Calu3 (cell line): ENCODE measurements at regions not wholly inside any gene's neighbourhood (a gene's known extent, or its start where the extent isn't known, plus 50 kb on each side); places are given as distances from the start of the nearest gene placed in this dataset.

Experiments used
- BruUV-seq: library from RNA; stranded (reverse); fragments of 400-500 nt; replicated peaks from 2 replicates; lab custom pipeline; 2021; lab: Mats Ljungman, UMichigan
- CTCF ChIA-PET: fragments of 300-600 bp; sonication (Branson Sonifier 250); formaldehyde crosslinking; loops from one replicate; lab custom pipeline; 2022; ENCODE audit warnings: antibody characterized with exemption; lab: Charles Lee
- DNase-seq: peaks from one replicate; pipeline ENCODE4 v3.0.0; 2022
- H3K27ac Mint-ChIP-seq: one replicate; pipeline ENCODE4 v1.8.0; 2022; ENCODE audit warnings: mixed read lengths; ENCODE audit not compliant: unreplicated experiment
- H3K27me3 Mint-ChIP-seq: one replicate; pipeline ENCODE4 v1.8.0; 2022; ENCODE audit warnings: mixed read lengths; ENCODE audit not compliant: unreplicated experiment
- H3K36me3 Mint-ChIP-seq: one replicate; pipeline ENCODE4 v1.8.0; 2022; ENCODE audit warnings: mild to moderate bottlenecking, moderate library complexity, mixed read lengths; ENCODE audit not compliant: insufficient read depth, unreplicated experiment
- H3K4me1 Mint-ChIP-seq: one replicate; pipeline ENCODE4 v1.8.0; 2022; ENCODE audit warnings: mild to moderate bottlenecking, low read depth, mixed read lengths; ENCODE audit not compliant: unreplicated experiment
- H3K4me3 Mint-ChIP-seq: one replicate; pipeline ENCODE4 v1.8.0; 2022; ENCODE audit warnings: mild to moderate bottlenecking, low read depth, moderate library complexity, mixed read lengths; ENCODE audit not compliant: unreplicated experiment
- H3K9me3 Mint-ChIP-seq: one replicate; pipeline ENCODE4 v1.8.0; 2022; ENCODE audit warnings: low read depth, mixed read lengths; ENCODE audit not compliant: unreplicated experiment
- CTCF ChIP-seq: fragments of 200-600 bp; IDR thresholded peaks from one replicate; pipeline ENCODE4 v1.8.0; 2022; ENCODE audit warnings: antibody characterized with exemption; ENCODE audit not compliant: unreplicated experiment
- intact Hi-C: fragments of 100-400 bp; cut with micrococcal nuclease; formaldehyde crosslinking; loops from one replicate; pipeline ENCODE4 v1.10.0; 2022; ENCODE audit not compliant: unreplicated experiment

- Mint-ChIP-seq H3K4me3 (no peak overlapping the region), H3K36me3 (no peaks in the 10 kb centered on the region), H3K9me3 (no peaks in the 10 kb centered on the region), H3K27ac (no peak overlapping the region), H3K27me3 (no peaks in the 10 kb centered on the region), H3K4me1 (peaks cover 14% of the 10 kb centered on the region)
- intact Hi-C loops = no loop called here
- DNase-seq = no peak
- BruUV-seq = no TSS peak
- CTCF ChIA-PET = no interaction called here
- TF ChIP-seq CTCF = no peak
These were observed 140.5 kb upstream of the ADAMTS9 start for GRCh38 chr3:64828276-64828675.

GRCh38 chr3:64827431-64827830 lies 139.6 kb upstream of the ADAMTS9 start:
- no peaks in the 10 kb centered on the region for H3K27me3 Mint-ChIP-seq
- CTCF ChIA-PET = interaction anchor here (0.6 kb wide), 1 partner anchor 34 kb away, joined by 5 read pairs; no protein-coding TSS in a partner anchor
- intact Hi-C loops = loop anchor here (2.0 kb wide), 1 partner anchor 19 kb away; no protein-coding TSS in a partner anchor
- no peak for TF ChIP-seq CTCF
- H3K9me3 Mint-ChIP-seq = no peaks in the 10 kb centered on the region
- H3K4me3 Mint-ChIP-seq = no peak overlapping the region
- BruUV-seq = no TSS peak
- H3K4me1 Mint-ChIP-seq = peaks cover 14% of the 10 kb centered on the region
- no peak for DNase-seq
- H3K27ac Mint-ChIP-seq = no peak overlapping the region
- no peaks in the 10 kb centered on the region for H3K36me3 Mint-ChIP-seq

- H3K27me3 Mint-ChIP-seq = no peaks in the 10 kb centered on the region
- no peak overlapping the region for H3K27ac Mint-ChIP-seq
- peaks cover 14% of the 10 kb centered on the region for H3K4me1 Mint-ChIP-seq
- BruUV-seq = no TSS peak
- intact Hi-C loops = loop anchor here (2.0 kb wide), 1 partner anchor 20 kb away; no protein-coding TSS in a partner anchor
- no peaks in the 10 kb centered on the region for H3K36me3 Mint-ChIP-seq
- no peak for DNase-seq
- CTCF ChIA-PET = interaction anchor here (0.6 kb wide), 1 partner anchor 35 kb away, joined by 5 read pairs; no protein-coding TSS in a partner anchor
- TF ChIP-seq CTCF = no peak
- H3K9me3 Mint-ChIP-seq = no peaks in the 10 kb centered on the region
- no peak overlapping the region for H3K4me3 Mint-ChIP-seq
These were observed 139.2 kb upstream of the ADAMTS9 start for GRCh38 chr3:64827019-64827418.

- Mint-ChIP-seq H3K36me3 (no peaks in the 10 kb centered on the region), H3K4me1 (peaks cover 14% of the 10 kb centered on the region), H3K4me3 (no peak overlapping the region), H3K27me3 (no peaks in the 10 kb centered on the region), H3K27ac (no peak overlapping the region), H3K9me3 (no peaks in the 10 kb centered on the region)
- CTCF ChIA-PET = no interaction called here
- intact Hi-C loops = loop anchor here (2.0 kb wide), 1 partner anchor 21 kb away; no protein-coding TSS in a partner anchor
- BruUV-seq = no TSS peak
- no peak for TF ChIP-seq CTCF
- no peak for DNase-seq
These were observed 137.8 kb upstream of the ADAMTS9 start for GRCh38 chr3:64825404-64826120.
